Calu3 (cell line): ENCODE measurements at regions not wholly inside any gene's neighbourhood (a gene's known extent, or its start where the extent isn't known, plus 50 kb on each side); places are given as distances from the start of the nearest gene placed in this dataset.

Source experiments
- BruUV-seq: library from RNA; stranded (reverse); fragments of 400-500 nt; replicated peaks from 2 replicates; lab custom pipeline; 2021; lab: Mats Ljungman, UMichigan
- CTCF ChIA-PET: fragments of 300-600 bp; sonication (Branson Sonifier 250); formaldehyde crosslinking; loops from one replicate; lab custom pipeline; 2022; ENCODE audit warnings: antibody characterized with exemption; lab: Charles Lee
- DNase-seq: peaks from one replicate; pipeline ENCODE4 v3.0.0; 2022
- H3K27ac Mint-ChIP-seq: one replicate; pipeline ENCODE4 v1.8.0; 2022; ENCODE audit warnings: mixed read lengths; ENCODE audit not compliant: unreplicated experiment
- H3K27me3 Mint-ChIP-seq: one replicate; pipeline ENCODE4 v1.8.0; 2022; ENCODE audit warnings: mixed read lengths; ENCODE audit not compliant: unreplicated experiment
- H3K36me3 Mint-ChIP-seq: one replicate; pipeline ENCODE4 v1.8.0; 2022; ENCODE audit warnings: mild to moderate bottlenecking, moderate library complexity, mixed read lengths; ENCODE audit not compliant: insufficient read depth, unreplicated experiment
- H3K4me1 Mint-ChIP-seq: one replicate; pipeline ENCODE4 v1.8.0; 2022; ENCODE audit warnings: mild to moderate bottlenecking, low read depth, mixed read lengths; ENCODE audit not compliant: unreplicated experiment
- H3K4me3 Mint-ChIP-seq: one replicate; pipeline ENCODE4 v1.8.0; 2022; ENCODE audit warnings: mild to moderate bottlenecking, low read depth, moderate library complexity, mixed read lengths; ENCODE audit not compliant: unreplicated experiment
- H3K9me3 Mint-ChIP-seq: one replicate; pipeline ENCODE4 v1.8.0; 2022; ENCODE audit warnings: low read depth, mixed read lengths; ENCODE audit not compliant: unreplicated experiment
- intact Hi-C: fragments of 100-400 bp; cut with micrococcal nuclease; formaldehyde crosslinking; loops from one replicate; pipeline ENCODE4 v1.10.0; 2022; ENCODE audit not compliant: unreplicated experiment
- TF ChIP-seq, protein P1 (sequence below): fragments of 200-600 bp; IDR thresholded peaks from one replicate; pipeline ENCODE4 v1.8.0; 2022; ENCODE audit warnings: antibody characterized with exemption; ENCODE audit not compliant: unreplicated experiment

DNA sequence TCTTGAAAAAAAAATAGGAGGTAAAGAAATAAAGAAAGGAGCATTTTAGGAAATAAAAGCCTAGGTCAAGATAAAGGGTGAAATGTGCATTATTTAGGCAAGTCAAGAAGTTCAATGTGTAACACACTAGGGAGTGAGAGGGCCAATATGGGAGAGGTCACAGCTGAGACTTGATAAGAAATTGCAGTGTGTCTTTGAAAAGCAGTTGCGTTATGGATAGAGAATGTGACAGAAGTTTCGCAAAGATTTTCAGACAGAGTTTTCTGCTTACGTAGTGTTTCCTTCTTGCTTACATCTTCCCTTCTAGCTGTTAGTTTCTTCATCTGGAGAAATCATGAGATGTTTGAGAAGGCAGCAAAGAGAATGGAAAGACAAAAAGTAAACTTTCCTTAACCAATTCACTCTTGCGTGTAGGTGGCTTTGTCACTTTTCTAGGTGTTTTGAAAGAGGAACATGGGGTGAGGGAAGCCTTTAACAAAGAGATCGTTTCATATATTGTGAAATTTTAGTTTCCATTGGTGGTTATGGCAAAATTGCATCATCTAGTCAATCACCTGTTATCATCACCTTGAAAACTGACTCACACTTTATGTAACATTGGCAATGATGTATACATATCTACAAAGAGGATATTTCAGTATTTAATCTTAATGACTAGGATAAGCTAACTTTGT is 975.5 kb downstream of the OLFM4 start:
- no peak overlapping the region for H3K27ac Mint-ChIP-seq
- intact Hi-C loops = no loop called here
- CTCF ChIA-PET = no interaction called here
- no peaks in the 10 kb centered on the region for H3K27me3 Mint-ChIP-seq
- no TSS peak for BruUV-seq
- no peaks in the 10 kb centered on the region for H3K4me1 Mint-ChIP-seq
- TF ChIP-seq, protein P1, sequence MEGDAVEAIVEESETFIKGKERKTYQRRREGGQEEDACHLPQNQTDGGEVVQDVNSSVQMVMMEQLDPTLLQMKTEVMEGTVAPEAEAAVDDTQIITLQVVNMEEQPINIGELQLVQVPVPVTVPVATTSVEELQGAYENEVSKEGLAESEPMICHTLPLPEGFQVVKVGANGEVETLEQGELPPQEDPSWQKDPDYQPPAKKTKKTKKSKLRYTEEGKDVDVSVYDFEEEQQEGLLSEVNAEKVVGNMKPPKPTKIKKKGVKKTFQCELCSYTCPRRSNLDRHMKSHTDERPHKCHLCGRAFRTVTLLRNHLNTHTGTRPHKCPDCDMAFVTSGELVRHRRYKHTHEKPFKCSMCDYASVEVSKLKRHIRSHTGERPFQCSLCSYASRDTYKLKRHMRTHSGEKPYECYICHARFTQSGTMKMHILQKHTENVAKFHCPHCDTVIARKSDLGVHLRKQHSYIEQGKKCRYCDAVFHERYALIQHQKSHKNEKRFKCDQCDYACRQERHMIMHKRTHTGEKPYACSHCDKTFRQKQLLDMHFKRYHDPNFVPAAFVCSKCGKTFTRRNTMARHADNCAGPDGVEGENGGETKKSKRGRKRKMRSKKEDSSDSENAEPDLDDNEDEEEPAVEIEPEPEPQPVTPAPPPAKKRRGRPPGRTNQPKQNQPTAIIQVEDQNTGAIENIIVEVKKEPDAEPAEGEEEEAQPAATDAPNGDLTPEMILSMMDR = no peak
- H3K36me3 Mint-ChIP-seq = no peaks in the 10 kb centered on the region
- peaks cover 7% of the 10 kb centered on the region for H3K9me3 Mint-ChIP-seq
- no peak overlapping the region for H3K4me3 Mint-ChIP-seq
- no peak for DNase-seq

DNA sequence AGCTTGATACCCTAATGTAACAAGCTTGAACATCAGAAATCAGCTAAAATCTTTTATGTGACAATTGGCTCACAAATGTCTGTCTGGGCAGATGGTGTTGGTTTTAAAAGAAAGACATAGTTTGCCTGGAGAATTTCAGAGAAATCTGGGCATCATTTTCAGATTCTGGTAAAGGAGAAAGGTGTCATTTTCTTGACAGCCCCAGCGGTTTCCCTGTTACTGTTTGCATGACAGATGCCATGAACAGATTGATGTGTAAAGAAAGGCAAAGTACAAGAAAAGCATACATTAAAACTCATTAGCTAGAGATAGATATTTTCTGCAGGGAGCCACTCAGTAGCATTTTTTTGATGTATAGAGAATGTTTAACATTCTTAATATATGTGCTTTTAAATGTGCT is 987.9 kb downstream of the OLFM4 start:
- H3K36me3 Mint-ChIP-seq = no peaks in the 10 kb centered on the region
- H3K27ac Mint-ChIP-seq = no peak overlapping the region
- CTCF ChIA-PET = no interaction called here
- no peak for DNase-seq
- TF ChIP-seq, protein P1 = no peak
- H3K4me3 Mint-ChIP-seq = no peak overlapping the region
- H3K27me3 Mint-ChIP-seq = no peaks in the 10 kb centered on the region
- BruUV-seq = no TSS peak
- H3K9me3 Mint-ChIP-seq = peaks cover 9% of the 10 kb centered on the region
- intact Hi-C loops = no loop called here
- H3K4me1 Mint-ChIP-seq = no peaks in the 10 kb centered on the region

DNA sequence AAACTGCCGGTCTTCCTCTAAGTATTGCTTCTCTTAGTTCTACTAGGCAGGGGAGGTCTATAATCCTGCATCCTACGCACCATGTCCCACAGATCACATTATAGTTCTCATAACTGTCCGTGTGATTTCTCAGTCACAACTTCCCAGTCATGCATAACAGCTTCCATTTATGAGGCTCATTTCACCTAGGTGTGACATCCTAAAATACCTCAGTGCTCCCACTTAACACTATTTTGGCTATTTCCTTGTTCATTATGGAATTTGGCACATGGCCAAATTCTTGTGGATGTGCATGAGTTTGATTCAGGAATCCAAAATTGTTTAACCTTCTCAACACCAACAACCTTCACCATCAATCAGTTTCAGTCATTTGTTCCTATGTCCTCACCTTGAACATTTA is 989.9 kb downstream of the OLFM4 start:
- no peak overlapping the region for H3K4me3 Mint-ChIP-seq
- BruUV-seq = no TSS peak

DNA sequence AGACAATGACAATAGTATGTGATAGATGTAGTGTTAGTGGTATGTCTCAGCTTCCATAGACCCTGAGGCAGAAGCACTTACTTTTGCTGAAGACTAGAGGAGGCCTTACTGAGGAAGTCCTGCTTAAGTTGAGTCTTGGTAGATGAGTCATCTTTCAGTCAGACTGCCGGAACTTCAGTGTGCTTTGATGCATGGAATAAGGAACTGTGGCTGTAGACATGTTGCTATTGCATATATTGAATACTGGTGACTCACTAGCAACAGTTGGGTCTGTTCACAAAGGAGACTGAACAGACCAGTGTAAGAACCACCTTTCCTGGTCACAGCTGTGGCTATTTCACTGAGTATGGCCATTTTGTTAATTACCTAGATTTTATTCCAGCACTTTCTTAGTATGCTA is 1000.6 kb downstream of the OLFM4 start:
- no TSS peak for BruUV-seq
- peaks cover 17% of the 10 kb centered on the region for H3K9me3 Mint-ChIP-seq
- no peaks in the 10 kb centered on the region for H3K27me3 Mint-ChIP-seq
- H3K4me3 Mint-ChIP-seq = no peak overlapping the region
- no peak for DNase-seq
- CTCF ChIA-PET = no interaction called here
- no peak overlapping the region for H3K27ac Mint-ChIP-seq
- no peaks in the 10 kb centered on the region for H3K4me1 Mint-ChIP-seq
- TF ChIP-seq, protein P1 = no peak
- no peaks in the 10 kb centered on the region for H3K36me3 Mint-ChIP-seq
- intact Hi-C loops = no loop called here

More for the DNA sequence above, 989.9 kb downstream of the OLFM4 start:
- Mint-ChIP-seq H3K9me3 (peaks cover 6% of the 10 kb centered on the region), H3K4me1 (no peaks in the 10 kb centered on the region), H3K27me3 (no peaks in the 10 kb centered on the region), H3K36me3 (no peaks in the 10 kb centered on the region), H3K27ac (no peak overlapping the region)
- no peak for DNase-seq
- TF ChIP-seq, protein P1 = no peak
- intact Hi-C loops = no loop called here
- CTCF ChIA-PET = no interaction called here
